ENCODE measurements at regions not wholly inside any gene's neighbourhood (a gene's known extent, or its start where the extent isn't known, plus 50 kb on each side); places are given as distances from the start of the nearest gene placed in this dataset.
"Not testable (repeated sequence)": the region's sequence is repeated elsewhere in the genome, so short reads cannot be mapped to it uniquely, and the experiment has no call there.

DNA sequence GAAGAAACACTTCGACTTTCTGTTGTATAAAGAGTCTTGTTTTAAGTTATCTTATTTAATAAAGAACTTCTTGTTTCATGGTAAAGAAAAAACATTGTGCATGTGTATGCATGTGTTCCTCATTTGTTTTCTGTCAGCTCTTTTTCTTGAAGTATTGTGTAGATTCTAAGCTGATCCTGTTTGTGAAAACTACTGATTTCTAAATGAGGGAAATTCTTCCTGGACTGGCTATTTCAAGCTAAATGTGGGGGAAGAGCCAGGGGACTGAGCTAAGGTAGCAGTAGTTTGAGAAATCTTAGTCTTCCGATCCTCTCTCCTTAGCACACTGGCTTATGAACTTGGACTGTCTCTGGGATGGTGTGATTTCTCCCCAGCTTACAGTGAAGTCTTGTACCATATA is 56.4 kb upstream of the RBMS1 start:
- no peak for DNase-seq (ENCODE audit: low spot score)

- no peak for DNase-seq (ENCODE audit: low spot score)
Measured at GRCh38 chr2:160551259-160551658, 57.7 kb upstream of the RBMS1 start.

DNA sequence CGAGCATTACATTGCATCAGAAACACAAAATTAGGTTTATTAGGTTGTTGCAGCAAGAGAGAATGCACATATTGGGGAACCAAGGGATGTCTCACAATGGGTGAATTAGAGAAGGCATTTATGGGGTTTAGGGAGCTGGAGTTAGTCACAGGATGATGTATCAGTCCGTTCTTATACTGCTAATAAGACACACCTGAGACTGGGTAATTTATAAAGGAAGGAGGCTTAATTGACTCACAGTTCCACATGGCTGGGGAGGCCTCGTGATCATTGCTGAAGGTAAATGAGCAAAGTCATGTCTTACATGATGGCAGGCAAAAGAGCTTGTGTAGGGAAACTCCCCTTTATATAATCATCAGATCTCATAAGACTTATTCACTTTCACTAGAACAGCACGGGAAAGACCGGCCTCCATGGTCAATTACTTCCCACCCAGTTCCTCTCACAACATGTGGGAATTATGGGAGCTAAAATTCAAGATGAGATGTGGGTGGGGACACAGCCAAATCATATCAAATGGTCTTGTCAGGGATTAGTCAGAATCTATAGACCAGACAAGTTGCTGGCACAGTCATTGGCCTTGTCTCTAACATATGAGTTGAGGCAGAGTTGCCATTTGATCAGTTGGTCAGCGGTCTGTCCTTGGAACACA is 61.9 kb upstream of the RBMS1 start:
- DNase-seq (ENCODE audit: low spot score) = no peak

DNA sequence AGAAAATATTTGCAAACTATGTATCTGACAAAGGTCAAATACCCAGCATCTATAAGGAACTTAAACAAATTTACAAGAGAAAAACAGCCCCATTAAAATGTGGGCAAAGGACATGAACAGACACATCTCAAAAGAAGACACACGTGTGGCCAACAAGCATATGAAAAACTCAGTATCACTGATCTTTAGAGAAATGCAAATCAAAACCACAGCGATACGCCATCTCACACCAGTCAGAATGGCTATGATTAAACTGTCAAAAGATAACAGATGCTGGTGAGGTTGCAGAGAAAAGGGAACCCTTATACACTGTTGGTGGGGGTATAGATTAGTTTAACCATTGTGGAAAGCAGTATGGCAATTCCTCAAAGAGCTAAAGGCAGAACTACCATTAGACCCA is 64.3 kb upstream of the RBMS1 start:
- no peak for DNase-seq (ENCODE audit: low spot score)

DNA sequence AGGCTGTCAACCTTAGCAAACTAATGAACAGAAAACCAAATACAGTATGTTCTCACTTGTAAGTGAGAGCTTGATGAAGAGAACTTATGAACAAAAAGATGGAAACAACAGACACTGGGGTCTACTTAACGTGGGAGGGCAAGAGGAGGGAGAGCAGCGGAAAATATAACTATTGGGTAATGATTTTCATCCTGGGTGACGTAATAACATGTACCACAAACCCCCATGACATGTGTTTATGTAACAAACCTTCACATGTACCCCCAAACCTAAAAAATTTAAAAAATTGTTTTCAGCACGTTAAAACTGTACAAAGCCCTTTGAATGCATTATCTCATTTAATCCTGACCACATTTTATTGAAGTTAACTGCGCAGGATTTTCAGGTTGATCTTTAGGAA is 64.9 kb upstream of the RBMS1 start:
- DNase-seq (ENCODE audit: low spot score) = no peak

DNA sequence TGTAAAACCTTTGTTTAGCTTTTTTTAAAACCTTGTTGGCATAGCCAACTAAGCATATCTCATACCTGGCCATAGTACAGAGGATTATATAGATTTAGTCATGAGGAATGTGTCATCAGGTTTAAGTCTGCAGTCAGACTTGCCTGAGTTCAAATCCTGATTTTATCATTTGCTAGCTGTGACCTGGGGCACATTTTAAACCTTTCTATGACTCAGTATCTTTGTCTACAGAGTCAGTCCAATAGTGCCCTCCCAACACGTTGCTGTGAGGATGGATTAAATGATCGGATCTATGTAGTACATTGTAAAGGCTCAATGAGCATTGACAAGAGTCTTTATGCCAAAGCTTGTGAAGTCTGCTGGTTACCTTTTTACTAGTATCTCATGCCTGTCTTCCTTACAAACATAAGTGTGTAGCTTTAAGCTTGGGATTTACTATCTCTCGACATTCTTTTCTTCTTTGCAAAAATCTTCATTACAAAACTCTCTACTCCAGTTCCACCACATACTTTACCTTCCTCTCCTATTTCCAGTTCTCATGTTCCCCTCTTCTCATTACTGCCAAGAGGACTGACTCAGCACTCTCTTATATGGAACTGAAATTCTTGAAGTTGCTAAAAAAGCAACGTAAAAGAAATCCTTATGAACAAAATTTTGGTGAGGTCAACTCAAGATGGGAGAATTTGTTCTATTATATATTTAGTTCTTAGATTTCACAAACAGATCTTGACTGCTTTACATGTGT is 68.1 kb upstream of the RBMS1 start:
- no peak for DNase-seq (ENCODE audit: low spot score)

DNA sequence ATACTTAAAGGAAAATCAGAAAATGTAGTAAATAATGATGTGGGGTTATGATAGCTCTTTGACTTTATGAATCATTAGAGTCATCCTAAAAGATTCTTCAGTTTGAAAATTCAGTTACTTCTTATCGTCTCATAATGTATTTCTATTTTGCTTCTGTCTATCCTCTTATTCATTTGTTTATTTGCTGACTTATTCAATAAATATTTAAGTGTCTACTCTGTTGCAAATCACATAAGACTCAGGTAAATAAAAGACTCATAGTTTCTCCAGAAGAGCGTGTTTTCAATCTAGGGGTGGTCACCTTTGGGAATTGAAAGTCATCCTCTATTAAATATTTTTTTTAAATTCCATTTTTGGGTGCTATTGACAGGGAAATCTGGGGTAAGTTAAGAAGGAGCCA is 69.1 kb upstream of the RBMS1 start:
- DNase-seq (ENCODE audit: low spot score) = no peak

GRCh38 chr2:160564591-160564990 is 71.0 kb upstream of the RBMS1 start:
- DNase-seq (ENCODE audit: low spot score) = no peak

GRCh38 chr2:160565099-160565845 is 71.7 kb upstream of the RBMS1 start:
- DNase-seq (ENCODE audit: low spot score) = no peak

DNA sequence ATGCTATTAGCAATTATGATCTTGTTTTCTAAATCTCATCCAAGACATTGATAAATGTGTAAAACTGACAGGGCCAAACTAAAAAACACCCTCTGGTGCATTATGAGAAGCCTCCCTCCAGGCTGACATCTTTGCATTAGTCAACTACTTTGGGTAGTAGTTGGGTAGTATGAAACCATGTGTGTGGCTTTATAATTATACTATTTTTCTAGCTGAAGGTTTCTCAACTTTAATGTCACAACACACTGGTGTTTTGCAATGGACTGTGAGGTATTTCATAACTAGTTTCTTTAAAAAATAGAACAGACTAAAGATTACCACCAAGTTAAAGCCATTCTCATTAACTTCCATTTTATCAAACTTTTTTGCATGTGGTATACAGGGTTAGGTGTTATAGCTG is 73.1 kb upstream of the RBMS1 start:
- no peak for DNase-seq (ENCODE audit: low spot score)

DNA sequence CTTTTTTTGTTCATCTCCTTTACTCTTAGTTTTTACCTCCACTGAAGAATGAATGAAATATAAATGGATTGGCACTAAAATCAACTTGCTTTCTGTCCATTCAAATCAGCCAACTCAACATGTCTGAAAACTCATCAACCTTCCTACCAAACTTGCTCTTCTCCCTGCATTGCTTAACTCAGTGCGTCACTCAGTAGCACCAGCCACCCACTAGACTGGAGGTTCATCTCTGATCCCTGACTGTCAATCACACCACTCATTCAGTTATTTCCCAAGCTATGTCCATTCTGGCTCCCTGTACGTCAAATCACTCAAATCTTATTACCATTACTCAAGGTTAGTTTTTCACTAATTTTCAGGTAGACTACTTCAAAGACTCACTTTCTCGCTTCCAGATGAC is 75.2 kb upstream of the RBMS1 start:
- DNase-seq (ENCODE audit: low spot score) = no peak

GRCh38 chr2:160570376-160570775 is 76.8 kb upstream of the RBMS1 start:
- DNase-seq (ENCODE audit: low spot score) = no peak

DNA sequence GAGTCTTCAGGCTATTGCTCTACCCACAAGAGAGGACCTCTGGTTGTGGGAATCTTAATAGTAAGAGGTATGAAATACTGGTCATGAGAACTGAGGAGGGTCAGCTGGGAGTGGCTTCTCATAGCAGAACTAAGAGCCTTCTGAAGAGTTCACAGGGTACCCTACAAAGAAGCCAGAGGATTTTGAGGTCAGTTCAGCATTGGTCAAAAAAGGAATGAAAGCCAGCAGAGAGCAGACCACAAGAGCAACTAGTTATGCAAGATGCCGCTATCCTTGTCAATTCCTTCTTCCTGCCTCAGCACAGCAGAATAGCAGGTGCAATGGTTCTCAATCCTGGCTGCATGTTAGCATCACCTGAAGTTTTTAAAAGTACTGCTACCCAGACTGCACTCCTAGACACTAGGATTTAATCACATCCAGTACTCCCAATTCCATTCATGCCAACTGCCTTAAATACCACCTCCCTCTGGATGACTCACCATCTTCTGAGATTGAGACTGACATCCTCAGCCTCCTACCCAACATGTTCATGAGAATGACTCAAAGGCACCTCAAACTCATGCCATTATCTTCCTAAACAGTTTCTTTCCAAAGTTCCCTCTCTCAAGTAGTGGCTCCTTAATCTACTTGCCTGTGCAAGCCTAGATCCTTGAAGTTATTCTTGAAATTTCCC is 81.0 kb upstream of the RBMS1 start:
- DNase-seq (ENCODE audit: low spot score) = no peak

DNA sequence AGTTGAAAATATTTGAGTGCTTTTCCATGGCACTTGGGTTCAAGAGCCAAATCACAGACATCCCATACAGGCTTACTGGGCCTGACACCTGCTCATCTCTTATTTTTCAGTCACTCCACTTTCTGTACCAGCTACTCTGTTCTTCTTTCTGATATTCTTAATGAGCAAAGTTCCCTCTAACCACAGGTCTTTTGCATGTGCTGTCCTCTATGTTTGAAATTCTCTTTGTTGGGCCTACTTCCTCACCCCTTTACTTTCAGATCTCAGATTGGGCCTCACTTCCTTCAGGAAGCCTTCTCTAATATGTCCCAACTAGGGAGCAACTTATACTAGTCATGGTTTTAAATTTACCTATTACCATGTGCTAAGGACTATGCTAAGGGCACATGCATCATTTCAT is 81.8 kb upstream of the RBMS1 start:
- DNase-seq (ENCODE audit: low spot score) = no peak

GRCh38 chr2:160576054-160576499 is 82.5 kb upstream of the RBMS1 start:
- DNase-seq (ENCODE audit: low spot score) = no peak

DNA sequence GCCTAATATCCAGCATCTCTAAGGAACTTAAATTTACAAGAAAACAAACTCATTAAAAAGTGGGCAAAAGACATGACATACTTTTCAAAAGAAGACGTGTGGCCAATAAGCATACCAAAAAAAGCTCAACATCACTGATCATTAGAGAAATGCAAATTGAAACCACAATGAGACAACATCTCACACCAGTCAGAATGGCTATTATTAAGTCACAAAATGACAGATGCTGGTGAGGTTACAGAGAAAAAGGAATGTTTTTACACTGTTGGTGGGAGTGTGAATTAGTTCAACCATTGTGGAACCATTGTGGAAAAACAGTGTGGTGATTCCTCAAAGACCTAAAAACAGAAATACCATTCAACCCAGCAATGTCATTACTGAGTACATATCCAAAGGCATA is 83.5 kb upstream of the RBMS1 start:
- DNase-seq (ENCODE audit: low spot score) = not testable (repeated sequence)

- no peak for DNase-seq (ENCODE audit: low spot score)
Measured at GRCh38 chr2:160581035-160581434, 87.4 kb upstream of the RBMS1 start.

GRCh38 chr2:160581448-160581847 is 87.8 kb upstream of the RBMS1 start:
- DNase-seq (ENCODE audit: low spot score) = no peak

GRCh38 chr2:160582081-160582480 is 88.5 kb upstream of the RBMS1 start:
- DNase-seq (ENCODE audit: low spot score) = no peak

GRCh38 chr2:160582490-160583145 is 89.0 kb upstream of the RBMS1 start:
- no peak for DNase-seq (ENCODE audit: low spot score)

GRCh38 chr2:160583146-160583535 is 89.5 kb upstream of the RBMS1 start:
- DNase-seq (ENCODE audit: low spot score) = no peak

Measured in hematopoietic multipotent progenitor cell treated with erythropoietin and hydrocortisone succinate and interleukin-3 and kit ligand, for 15 days (in vitro differentiated cells).